ENCODE measurements at regions not wholly inside any gene's neighbourhood (a gene's known extent, or its start where the extent isn't known, plus 50 kb on each side); places are given as distances from the start of the nearest gene placed in this dataset.

GRCh38 chr16:66298571-66299120 lies 67.8 kb upstream of the CDH5 start:
- no peak overlapping the region for H3K27ac ChIP-seq (ENCODE audit: low read length in 2 of 2)
- H3K4me3 Mint-ChIP-seq = no peak overlapping the region
- H4K20me1 ChIP-seq (ENCODE audit: control insufficient read depth, insufficient read depth, low read length, poor library complexity, severe bottlenecking) = no peaks in the 10 kb centered on the region
- no peaks in the 10 kb centered on the region for H3K27me3 ChIP-seq (replicated peaks in 1 of 4; ENCODE audit: control extremely low read depth in 1 of 4, control insufficient read depth in 3 of 4, insufficient read depth in 4 of 4, low read length in 3 of 4)
- H3K27me3 Mint-ChIP-seq = peaks cover 15% of the 10 kb centered on the region
- H3K4me2 ChIP-seq (replicated peaks; ENCODE audit: low read depth, low read length, poor library complexity, severe bottlenecking) = no peak overlapping the region
- no peak for TF ChIP-seq EZH2 (IDR thresholded peaks at IDR 0.05; ENCODE audit: borderline replicate concordance, insufficient read depth, low read depth, low read length, poor library complexity, severe bottlenecking)
- TF ChIP-seq CTCF (IDR thresholded peaks at IDR 0.05) = no peak
- intact Hi-C loops (cut with micrococcal nuclease) = no loop called here
- ATAC-seq (ENCODE audit: low read depth) (no peak), DNase-seq (no peak)
- ChIA-PET POLR2A (no interaction called here), CTCF (no interaction called here)
- peaks cover 0 to 11% (median 0%) of the 10 kb centered on the region in 3 donors for H3K9me3 ChIP-seq (ENCODE audit: control extremely low read depth in 1 of 3, control insufficient read depth in 2 of 3, insufficient read depth in 1 of 3, low read length in 2 of 3)
- H3K4me1 ChIP-seq (ENCODE audit: control insufficient read depth in 2 of 2, insufficient read depth in 2 of 2, low read length in 2 of 2) = peaks cover 0 to 3% of the 10 kb centered on the region in 2 donors
- WGBS (ENCODE audit: insufficient coverage) = 81% methylated on average over 2 of the region's 2 CpGs
- H3K9ac ChIP-seq (ENCODE audit: low read length) = no peak overlapping the region
- no peaks in the 10 kb centered on the region for H3K79me2 ChIP-seq (ENCODE audit: control insufficient read depth, insufficient read depth, low read length)
- no peaks in the 10 kb centered on the region for H3K9me3 Mint-ChIP-seq (ENCODE audit: insufficient read depth)
- no peak overlapping the region for H2AFZ ChIP-seq (ENCODE audit: insufficient read depth, low read depth, low read length, poor library complexity, severe bottlenecking)
- no peak overlapping the region for H3K27ac Mint-ChIP-seq
- H3K4me1 Mint-ChIP-seq = no peaks in the 10 kb centered on the region
- no peaks in the 10 kb centered on the region for H3K36me3 ChIP-seq (replicated peaks in 1 of 2; ENCODE audit: control extremely low read depth in 1 of 2, control insufficient read depth in 1 of 2, extremely low read depth in 1 of 2, insufficient read depth in 2 of 2, low read length in 1 of 2)
- H3K4me3 ChIP-seq (ENCODE audit: control extremely low read depth in 1 of 5, extremely low read depth in 1 of 5, insufficient read depth in 1 of 5, low read depth in 2 of 5, low read length in 4 of 5) = no peak overlapping the region

- intact Hi-C loops (cut with micrococcal nuclease) = no loop called here
- no peak overlapping the region for H3K4me3 Mint-ChIP-seq
- H3K9me3 Mint-ChIP-seq (ENCODE audit: insufficient read depth) = no peaks in the 10 kb centered on the region
- no peak overlapping the region for H3K27ac Mint-ChIP-seq
- Histone ChIP-seq H3K4me2 (replicated peaks; ENCODE audit: low read depth, low read length, poor library complexity, severe bottlenecking) (no peak overlapping the region), H3K9ac (ENCODE audit: low read length) (no peak overlapping the region), H3K27ac (ENCODE audit: low read length in 2 of 2) (no peak overlapping the region), H3K79me2 (ENCODE audit: control insufficient read depth, insufficient read depth, low read length) (no peaks in the 10 kb centered on the region), H3K9me3 (ENCODE audit: control extremely low read depth in 1 of 3, control insufficient read depth in 2 of 3, insufficient read depth in 1 of 3, low read length in 2 of 3) (peaks cover 0 to 11% (median 0%) of the 10 kb centered on the region in 3 donors), H4K20me1 (ENCODE audit: control insufficient read depth, insufficient read depth, low read length, poor library complexity, severe bottlenecking) (no peaks in the 10 kb centered on the region), H3K4me1 (ENCODE audit: control insufficient read depth in 2 of 2, insufficient read depth in 2 of 2, low read length in 2 of 2) (peaks cover 0 to 3% of the 10 kb centered on the region in 2 donors), H3K36me3 (replicated peaks in 1 of 2; ENCODE audit: control extremely low read depth in 1 of 2, control insufficient read depth in 1 of 2, extremely low read depth in 1 of 2, insufficient read depth in 2 of 2, low read length in 1 of 2) (no peaks in the 10 kb centered on the region), H3K4me3 (ENCODE audit: control extremely low read depth in 1 of 5, extremely low read depth in 1 of 5, insufficient read depth in 1 of 5, low read depth in 2 of 5, low read length in 4 of 5) (no peak overlapping the region), H3K27me3 (replicated peaks in 1 of 4; ENCODE audit: control extremely low read depth in 1 of 4, control insufficient read depth in 3 of 4, insufficient read depth in 4 of 4, low read length in 3 of 4) (peaks cover 0 to 3% (median 0%) of the 10 kb centered on the region in 4 experiments), H2AFZ (ENCODE audit: insufficient read depth, low read depth, low read length, poor library complexity, severe bottlenecking) (no peak overlapping the region)
- DNase-seq = no peak
- peaks cover 20% of the 10 kb centered on the region for H3K27me3 Mint-ChIP-seq
- TF ChIP-seq EZH2 (IDR thresholded peaks at IDR 0.05; ENCODE audit: borderline replicate concordance, insufficient read depth, low read depth, low read length, poor library complexity, severe bottlenecking) (no peak), CTCF (IDR thresholded peaks at IDR 0.05) (no peak)
- no peaks in the 10 kb centered on the region for H3K4me1 Mint-ChIP-seq
- CTCF ChIA-PET = no interaction called here
- no peak for ATAC-seq (ENCODE audit: low read depth)
- WGBS (ENCODE audit: insufficient coverage) = no CpG with 5 or more reads among the region's 2 CpGs
- POLR2A ChIA-PET = no interaction called here
Observed at GRCh38 chr16:66298006-66298405, 68.5 kb upstream of the CDH5 start.
